ENCODE measurements at regions not wholly inside any gene's neighbourhood (a gene's known extent, or its start where the extent isn't known, plus 50 kb on each side); places are given as distances from the start of the nearest gene placed in this dataset.

DNA sequence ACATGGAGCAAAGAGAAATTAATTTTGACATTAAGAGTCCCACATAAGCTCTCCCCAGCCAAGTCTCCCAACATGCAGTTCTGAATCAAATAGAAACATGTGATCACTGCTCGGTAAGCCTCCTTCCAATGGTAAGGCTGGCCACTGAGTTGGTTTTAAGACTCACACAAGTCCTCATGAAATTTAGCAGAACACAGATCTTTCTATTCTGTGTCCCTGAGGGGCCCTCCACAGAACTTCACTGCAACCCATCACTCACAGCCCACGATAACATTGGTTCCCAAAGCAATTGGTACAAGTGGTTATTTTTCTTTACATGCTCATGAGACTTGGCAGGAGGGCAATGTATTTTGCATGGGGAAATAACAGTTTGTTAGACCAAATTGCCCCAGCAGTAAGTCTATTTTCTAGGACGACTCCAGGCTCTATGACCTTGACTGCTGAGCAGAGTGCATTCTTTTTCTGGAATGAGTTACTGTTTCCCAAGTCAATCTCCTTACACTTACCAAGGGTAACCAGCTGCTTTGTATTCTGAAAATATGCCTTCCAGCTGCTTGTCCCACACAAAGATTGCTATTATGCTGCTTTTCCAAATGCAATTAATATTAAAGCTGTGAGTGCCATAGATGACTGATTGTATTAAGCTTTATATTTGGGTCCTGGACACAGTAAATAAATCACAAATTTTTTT is 142.3 kb upstream of the TANK start:
- peak; percentile 9 for DNase-seq (ENCODE audit: low read depth)

DNA sequence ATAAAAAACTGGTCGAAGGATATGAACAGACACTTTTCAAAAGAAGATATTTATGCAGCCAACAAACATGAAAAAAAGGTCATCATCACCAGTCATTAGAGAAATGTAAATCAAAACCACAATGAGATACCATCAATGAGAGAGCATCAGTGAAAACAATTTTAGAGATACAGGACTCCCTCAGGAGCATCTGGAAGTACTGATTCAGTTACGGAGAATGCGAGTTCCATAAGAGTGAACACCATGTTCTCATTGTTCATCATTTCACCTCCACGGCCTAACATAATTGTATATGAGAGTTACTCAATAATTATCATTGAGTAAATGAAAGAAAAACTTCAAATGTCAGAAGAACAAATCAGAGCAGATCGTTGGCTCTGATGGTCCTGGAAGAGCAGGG is 140.9 kb upstream of the TANK start:
- peak; percentile 74 for DNase-seq (ENCODE audit: low read depth)

DNA sequence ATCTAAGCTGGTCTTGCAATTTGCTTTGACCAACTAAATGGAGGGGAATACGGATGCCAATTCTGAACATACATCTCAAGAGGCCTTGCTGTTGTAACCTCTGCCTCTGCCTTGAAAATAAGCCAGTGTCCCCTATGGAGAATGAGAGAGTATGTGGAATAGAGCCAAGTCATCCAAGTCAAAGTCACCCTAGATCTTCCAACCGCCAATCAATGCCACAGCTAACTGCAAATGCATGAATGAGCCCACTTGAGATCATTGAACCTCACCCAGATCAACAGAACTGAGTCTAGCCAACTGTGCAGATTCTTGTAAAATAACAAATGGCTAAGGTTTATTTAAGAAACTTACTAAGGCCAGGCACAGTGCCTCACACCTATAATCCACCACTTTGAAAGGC is 139.8 kb upstream of the TANK start:
- no peak for DNase-seq (ENCODE audit: low read depth)

DNA sequence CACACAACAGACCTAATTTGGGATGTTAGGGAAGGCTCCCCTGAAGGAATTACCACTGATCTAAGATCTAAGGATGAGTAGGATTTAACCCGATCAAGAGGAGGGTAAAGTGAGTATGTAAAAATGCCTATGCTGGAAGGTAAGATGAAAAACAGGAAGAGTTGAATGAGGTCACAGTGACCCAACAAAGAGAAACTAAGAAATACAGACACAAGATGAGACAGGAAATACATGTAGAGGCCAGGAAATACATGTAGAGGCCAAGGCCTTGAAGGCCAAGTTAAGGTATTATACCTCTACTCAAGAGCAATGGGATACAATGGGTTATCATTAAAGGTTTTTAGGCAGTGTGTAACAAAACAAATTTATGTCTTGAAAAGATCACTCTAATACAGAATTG is 131.6 kb upstream of the TANK start:
- peak; percentile 28 for DNase-seq (ENCODE audit: low read depth)

DNA sequence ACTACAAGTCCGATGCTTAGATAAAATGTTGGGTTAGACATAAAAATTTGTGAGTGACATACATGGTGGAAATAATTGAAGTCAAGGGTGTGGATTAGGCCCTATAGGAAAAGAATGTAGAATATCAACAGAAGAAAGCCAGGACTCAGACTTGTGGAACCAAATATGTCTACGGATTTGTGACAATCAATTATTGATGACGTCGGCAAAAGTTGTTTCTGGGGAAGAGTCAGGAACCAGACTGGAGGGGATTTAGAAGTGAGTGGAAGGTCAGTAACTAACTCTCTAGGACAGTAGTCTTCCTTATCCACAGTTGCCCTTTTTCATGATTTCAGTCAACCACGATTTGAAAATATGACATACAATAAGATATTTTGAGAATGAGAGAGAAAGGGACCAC is 130.9 kb upstream of the TANK start:
- no peak for DNase-seq (ENCODE audit: low read depth)

DNA sequence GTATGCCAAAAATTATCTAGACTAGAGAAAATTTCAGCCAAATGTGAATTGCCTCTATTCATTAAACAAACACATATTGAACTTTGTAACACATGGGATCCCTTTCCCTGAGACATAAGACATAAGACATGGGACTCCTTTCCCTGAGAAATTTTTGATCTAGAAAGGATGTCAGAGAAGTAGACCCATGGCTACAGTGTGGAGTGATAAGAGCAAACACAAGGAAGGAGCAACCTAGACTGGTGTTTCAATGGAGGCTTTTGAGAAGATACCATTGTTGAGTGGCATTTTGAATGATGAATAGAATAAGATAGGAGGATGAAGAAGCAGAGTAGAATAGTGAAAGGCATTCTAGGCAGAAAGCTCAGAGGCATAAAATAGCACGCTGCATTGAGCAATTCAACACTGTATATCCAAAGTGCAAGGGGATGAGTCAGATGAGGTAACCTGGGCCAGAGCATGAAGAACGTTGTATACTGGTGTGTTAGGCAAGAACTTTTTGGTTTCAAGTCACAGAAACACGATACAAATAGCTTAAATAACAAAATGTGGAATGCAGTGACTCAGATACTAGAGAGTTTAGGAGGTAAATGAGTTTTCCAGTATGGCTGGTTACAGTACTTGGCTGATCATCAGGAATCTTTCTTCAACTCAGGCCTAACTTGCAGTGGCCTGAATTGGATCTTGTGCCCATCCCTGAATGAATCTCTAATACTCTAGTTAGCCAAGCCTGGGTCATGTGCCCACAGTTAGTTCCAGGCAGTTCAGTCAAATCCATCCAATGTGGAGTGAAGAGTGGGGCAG is 129.8 kb upstream of the TANK start:
- DNase-seq (ENCODE audit: low read depth), result peak; percentile 100

DNA sequence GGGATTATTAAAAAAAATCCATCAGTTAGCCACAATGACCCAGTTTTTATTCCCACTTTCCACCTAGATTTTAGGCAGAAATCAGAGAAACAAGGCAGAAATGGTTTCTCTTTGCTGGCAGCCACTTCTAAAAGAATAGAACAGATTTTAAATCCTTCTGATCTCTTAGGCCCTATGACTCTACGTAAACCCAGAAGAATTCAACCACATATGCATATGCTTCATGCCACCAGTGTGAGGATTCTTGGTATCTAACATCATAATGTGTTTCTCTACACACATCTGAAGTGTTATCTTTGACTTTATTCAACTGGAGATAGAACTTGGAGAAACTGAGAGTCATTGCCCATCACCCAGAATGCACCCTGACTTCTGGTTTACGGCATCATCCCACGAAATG is 128.7 kb upstream of the TANK start:
- DNase-seq (ENCODE audit: low read depth), result peak; percentile 91

DNA sequence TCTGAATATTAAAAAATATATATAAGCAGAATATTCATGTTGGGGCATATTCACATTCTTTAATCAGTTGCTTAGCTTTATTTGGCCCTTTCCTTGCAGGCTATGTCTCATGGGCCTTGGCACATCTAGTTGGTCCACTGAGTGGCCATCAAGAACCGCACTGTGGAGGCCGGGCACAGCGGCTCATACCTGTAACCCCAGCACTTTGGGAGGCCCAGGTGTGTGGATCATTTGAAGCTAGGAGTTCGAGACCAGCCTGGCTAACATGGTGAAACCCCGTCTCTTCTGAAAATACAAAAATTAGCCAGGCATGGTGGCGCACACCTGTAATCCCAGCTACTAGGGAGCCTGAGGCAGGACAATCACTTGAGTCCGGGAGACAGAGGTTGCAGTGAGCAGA is 127.6 kb upstream of the TANK start:
- no peak for DNase-seq (ENCODE audit: low read depth)

DNA sequence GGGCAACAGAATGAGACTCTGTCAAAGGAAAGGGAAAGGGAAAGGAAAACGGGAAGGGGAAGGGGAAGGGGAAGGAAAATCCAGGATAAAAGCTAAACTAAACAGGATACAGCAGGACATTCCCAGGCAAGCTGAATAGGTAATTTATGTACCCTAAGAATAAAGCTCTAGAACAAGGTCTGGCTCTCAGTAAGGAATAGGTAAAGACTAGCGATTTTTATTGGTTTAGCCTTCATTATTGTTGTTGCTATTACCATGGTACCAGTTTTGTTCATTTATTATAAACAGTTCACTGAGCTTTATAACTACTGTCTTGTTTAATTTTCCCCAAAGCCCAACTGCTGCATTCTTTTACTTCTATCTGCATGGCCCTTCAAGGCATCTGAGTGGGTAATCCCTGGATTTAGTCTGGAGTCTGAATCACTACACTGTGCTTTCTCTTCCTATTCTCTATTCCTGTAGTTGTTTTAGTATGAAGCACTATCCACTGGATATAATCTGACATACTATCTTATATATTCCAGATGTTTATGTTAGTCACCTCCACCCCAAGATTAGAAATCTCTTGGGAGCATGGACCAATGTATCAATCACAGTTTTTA is 127.1 kb upstream of the TANK start:
- peak; percentile 33 for DNase-seq (ENCODE audit: low read depth)

DNA sequence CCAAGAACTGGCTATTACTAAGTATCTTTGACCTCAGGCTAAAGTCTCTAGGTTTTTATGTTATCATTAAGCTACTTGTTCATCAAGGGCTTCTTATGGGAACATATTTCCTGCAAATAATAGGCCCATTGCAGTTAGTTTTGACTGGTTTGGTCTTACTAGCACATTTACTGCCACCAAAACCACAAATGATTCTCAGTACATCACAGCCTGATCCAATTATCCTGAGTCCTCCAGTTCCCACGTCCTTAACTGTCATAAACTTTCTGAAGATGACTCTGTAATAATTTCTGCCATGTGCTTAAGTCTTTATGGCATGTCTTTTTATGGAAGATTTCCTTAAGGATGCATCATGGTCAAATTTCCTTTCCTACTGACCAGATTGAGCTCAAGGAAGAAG is 123.3 kb upstream of the TANK start:
- DNase-seq (ENCODE audit: low read depth), result no peak

DNA sequence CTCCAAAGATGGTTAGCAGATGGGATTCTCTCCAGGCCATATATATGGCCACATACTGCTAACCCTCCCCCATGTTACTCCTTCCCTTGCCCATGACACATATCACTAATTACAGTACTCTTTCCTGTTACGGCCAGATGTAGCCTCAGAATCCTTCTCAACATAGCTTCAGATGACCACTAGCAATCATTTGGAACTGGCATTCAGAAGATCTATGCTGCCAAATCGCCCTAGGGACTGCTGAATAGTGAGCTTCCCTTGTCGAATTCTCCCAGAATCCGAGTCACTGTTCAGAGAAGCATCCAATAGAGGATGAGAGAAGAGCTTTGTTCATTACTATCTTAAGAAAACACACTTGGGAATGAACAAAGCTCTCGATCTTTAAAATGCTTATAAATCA is 121.2 kb upstream of the TANK start:
- no peak for DNase-seq (ENCODE audit: low read depth)

DNA sequence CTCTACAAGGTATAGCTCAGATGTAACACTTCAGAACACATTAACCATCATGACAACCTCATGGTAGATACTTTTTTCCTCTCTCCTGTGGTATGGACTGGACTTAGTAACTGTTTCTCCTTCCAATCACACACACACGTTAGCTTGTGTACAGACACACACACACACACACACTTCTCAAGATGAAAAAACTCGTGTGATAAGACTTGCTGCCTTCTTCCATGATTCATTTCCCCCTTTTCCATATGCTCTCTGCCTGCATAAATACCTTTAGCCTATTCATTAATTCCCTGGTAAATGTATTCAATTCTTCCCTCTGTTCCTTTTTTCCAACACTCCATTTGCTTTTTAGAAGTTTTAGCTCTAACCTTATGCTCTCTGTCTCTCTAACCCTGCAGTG is 118.9 kb upstream of the TANK start:
- peak; percentile 56 for DNase-seq (ENCODE audit: low read depth)

DNA sequence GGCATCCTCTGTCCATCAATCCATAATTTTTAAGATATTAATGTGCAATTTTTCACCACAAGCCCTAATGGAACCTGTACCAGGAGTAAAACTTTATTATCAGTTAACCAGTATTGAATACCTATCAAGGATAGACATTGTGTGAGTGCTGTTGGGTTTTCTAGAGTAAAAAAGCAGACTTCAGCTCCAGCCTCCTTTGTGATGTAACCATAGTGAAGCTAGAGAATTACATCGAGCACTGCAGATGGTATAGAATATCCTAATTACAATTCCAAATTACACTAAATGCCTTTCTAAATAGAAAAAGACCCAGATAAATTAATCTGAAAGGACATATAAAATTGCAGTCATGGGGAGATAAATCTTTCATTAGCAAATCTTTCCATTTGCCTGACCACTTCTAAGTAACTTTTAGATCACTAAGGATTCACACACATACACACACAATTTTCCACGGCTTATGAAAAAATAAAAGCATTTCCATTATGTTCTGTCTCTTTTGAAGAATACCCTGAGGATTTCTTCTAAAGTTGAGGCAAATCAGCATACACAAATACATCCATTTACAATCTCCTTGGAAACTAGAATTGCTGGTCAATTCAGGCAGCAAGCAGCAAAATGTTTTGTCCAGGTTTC is 117.1 kb upstream of the TANK start:
- DNase-seq (ENCODE audit: low read depth), result no peak

DNA sequence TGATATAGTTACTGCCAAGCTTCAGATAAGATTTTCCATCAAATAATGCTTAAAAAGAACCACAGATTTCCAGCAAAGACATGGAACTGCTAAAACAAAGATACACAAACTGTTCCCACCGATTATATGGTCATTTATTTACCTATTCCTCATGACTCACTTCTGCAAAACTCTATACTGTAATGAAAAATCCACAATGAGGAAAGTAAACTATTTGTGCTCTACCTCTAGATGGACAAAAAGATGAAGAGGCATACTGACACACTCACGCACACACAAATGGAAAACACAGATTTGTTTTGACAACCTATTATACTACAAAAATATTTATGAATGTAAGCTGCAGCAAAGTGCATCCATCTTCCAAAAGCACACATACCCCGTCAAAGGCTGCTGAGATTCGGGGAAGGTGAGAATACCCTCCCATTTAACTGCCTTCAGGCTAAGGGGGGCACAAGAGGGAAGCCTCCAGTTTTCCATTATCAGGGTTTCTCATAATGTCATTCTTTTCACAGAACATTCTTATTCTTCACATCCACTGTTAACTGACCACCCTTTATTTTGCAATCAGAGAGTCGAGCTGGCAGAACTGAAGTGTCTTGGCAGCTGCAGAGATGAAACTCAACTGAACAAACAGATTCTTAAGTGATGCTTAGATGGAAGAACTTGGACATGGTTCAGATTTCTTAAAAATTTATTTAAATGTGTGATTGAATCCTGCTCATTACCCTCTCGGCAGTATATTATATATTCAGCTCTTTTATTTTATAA is 115.9 kb upstream of the TANK start:
- peak; percentile 86 for DNase-seq (ENCODE audit: low read depth)

DNA sequence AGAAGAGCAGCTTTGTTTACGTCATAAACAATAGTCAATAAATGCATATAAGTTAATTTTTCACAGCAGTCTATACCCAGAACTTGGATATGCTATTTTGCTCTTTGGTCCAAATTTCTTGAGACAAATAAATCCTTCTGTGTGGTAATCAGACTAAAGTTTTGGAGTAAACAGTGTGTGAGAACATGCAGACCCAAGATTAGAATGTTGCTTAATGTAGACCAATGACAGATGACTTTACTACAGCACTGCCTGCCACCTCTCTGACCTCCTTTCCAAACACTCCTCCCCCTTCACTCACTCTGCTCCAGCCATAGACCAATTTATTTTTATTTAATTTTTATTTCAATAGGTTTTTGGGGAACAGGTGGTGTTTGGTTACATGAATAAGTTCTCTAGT is 115.3 kb upstream of the TANK start:
- peak; percentile 61 for DNase-seq (ENCODE audit: low read depth)

DNA sequence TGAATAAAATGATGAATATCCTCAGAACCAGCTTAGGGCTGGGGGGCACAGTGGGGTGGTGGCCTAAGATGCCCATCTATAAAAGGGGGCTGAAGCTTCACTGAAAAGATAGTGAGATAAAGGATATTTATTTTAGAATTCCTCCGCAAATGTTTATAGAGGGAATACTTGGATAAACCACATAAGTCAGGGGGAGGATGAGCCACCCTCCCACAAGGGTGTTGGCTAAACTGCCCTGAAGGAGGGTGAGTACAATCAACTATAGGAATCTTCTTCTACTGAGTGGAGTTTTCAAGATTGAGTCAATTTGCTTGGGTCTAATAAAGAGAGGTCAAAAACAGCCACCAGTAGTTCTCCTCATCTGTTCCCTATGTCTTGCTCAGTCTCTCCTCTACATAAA is 114.5 kb upstream of the TANK start:
- peak; percentile 67 for DNase-seq (ENCODE audit: low read depth)

DNA sequence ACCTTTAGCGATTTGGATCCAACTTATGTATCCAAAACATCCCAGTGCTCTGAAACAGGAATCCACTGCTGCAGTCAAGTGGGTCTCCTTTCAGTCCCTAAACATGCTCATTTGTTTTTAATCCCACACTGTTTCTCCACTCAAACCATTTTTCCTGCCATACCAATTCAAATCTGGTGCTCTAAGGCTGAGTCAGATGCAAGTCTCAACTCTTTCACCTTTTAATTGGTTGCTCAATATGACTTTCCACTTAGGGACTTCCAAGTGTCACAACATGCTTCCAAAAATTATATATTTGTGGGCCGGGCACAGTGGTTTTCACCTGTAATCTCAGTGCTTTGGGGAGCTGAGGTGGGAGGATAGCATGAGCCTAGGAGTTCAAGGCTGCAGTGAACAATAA is 113.4 kb upstream of the TANK start:
- DNase-seq (ENCODE audit: low read depth), result peak; percentile 28

DNA sequence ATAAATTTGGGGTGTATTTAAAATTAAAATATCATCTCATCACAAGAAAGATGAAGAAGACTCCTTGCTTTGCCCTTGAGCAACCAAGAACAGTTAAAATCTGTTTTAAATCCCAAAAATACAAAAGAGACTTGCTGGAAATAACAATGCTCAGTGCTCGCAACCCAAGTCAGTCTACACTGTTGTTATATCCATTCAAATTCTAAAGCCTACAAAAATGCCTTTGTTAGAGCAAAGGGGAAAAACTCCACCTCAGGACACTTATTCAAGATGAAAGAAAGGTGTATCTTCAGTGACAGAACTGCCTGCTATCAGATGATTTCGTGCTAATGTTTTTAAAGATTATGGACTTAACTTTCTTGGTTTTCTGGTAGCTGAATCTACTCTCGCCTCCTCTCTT is 111.9 kb upstream of the TANK start:
- no peak for DNase-seq (ENCODE audit: low read depth)

DNA sequence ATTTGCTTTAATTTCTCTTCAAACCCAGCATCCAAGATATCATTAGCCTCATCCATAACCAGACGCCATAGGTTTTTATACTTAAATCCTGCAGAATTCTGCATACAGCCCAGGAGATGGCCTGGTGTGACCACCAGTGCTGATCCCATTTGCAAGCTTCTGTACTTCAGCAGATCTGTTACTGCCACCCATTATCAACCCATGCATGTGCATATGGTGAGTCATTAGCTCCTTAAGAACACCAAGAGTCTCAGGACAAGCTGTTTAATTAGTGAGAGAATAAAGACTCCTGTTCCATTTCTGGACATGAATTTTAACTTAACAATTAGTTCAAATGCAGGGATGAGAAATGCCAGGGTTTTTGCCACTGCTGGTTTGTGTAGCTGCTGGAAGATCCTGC is 110.7 kb upstream of the TANK start:
- DNase-seq (ENCODE audit: low read depth), result no peak

DNA sequence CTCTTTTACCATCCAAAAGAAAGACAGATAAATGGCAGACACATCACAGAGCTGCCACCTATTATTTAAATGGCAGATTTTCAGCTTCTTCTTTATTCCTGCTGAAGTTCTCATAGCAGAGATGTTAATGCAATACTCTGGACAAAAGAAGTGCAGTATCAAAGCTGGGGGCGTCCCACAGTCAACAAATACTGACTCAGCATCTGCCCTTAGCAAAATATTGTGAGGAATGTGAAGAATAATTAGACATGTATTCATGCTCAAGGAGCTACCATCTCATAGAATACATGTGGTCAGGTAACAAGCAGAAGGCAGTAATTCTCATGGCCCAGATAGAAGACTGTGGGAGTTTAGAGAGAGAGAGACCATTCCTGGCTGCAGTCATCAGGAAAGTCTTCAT is 108.0 kb upstream of the TANK start:
- DNase-seq (ENCODE audit: low read depth), result no peak

DNA sequence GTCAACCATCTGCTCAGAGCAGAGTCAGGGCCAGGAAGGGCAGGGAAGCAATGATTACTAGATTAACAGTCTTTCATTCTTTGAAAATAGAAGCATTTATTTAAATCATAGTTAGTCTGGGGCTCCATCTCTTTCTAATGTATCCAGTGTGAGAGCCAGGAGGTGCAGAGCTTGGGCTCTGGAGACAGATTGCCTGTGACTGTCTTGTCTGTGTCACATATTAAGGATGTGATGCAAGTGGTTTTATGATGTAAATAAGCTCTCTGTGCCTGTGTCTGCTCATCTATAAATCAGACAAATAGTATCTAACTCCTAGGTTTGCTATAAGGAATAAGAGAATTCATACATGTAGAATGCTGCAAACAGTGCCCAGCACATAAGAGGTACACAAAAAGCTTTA is 104.9 kb upstream of the TANK start:
- no peak for DNase-seq (ENCODE audit: low read depth)

DNA sequence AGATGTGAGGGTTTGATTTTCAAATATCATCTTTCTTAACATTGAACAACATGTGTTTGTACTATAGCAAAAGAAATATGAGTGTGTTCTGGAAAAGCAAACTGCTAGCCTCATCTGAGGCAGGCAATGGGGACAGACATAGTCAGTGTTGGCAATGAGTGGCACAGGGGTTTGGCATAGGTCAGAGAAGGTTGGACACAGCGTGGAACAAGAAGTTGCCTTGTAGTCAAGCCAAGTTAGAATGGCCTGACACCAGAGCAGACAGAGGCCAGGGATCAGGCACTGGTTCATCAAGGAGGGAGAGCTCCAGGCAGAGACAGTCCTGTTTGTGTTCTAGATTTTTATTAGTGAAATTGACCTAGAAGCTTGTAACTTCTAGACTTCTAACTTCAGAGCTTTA is 100.8 kb upstream of the TANK start:
- DNase-seq (ENCODE audit: low read depth), result no peak

Data from iris pigment epithelial cell (primary cell).